Chondrocyte (in vitro differentiated cells): ENCODE measurements at regions not wholly inside any gene's neighbourhood (a gene's known extent, or its start where the extent isn't known, plus 50 kb on each side); places are given as distances from the start of the nearest gene placed in this dataset.
A peak's percentile ranks its signal among the peaks of the same experiment; 100 is the strongest.

Experiments used
- DNase-seq: peaks from one replicate; pipeline ENCODE4 v3.0.0; 2021; ENCODE audit warnings: mixed read lengths, low spot score
- H3K27ac Mint-ChIP-seq: one replicate; pipeline ENCODE4 v1.8.0; 2021; ENCODE audit warnings: mild to moderate bottlenecking, moderate library complexity, mixed read lengths; ENCODE audit not compliant: unreplicated experiment
- H3K27me3 Mint-ChIP-seq: 2 replicates; pipeline ENCODE4 v1.8.0; 2021; ENCODE audit warnings: low read depth, mixed read lengths
- H3K36me3 Mint-ChIP-seq: 2 replicates; pipeline ENCODE4 v1.8.0; 2021; ENCODE audit warnings: low read depth, mixed read lengths
- H3K4me1 Mint-ChIP-seq: 2 replicates; pipeline ENCODE4 v1.8.0; 2021; ENCODE audit warnings: low read depth, mild to moderate bottlenecking, mixed read lengths
- H3K4me3 Mint-ChIP-seq: one replicate; pipeline ENCODE4 v1.8.0; 2021; ENCODE audit warnings: mild to moderate bottlenecking, moderate library complexity, mixed read lengths; ENCODE audit not compliant: unreplicated experiment
- H3K9me3 Mint-ChIP-seq: 2 replicates; pipeline ENCODE4 v1.8.0; 2021; ENCODE audit warnings: low read depth, mixed read lengths
- CTCF ChIP-seq: fragments of 200-600 bp; sonication (generic); IDR thresholded peaks from 2 replicates; pipeline ENCODE4 v1.5.0; 2021; ENCODE audit warnings: antibody characterized with exemption, mild to moderate bottlenecking, moderate library complexity

GRCh38 chr10:75295868-75296441 lies 60.2 kb upstream of the COMTD1 start:
- peaks cover 10% of the 10 kb centered on the region for H3K4me1 Mint-ChIP-seq
- no peak for DNase-seq
- H3K36me3 Mint-ChIP-seq, result peaks cover 2% of the 10 kb centered on the region
- H3K27me3 Mint-ChIP-seq, result peaks cover 3% of the 10 kb centered on the region
- H3K4me3 Mint-ChIP-seq, result no peak overlapping the region
- no peaks in the 10 kb centered on the region for H3K9me3 Mint-ChIP-seq
- TF ChIP-seq CTCF, result no peak
- H3K27ac Mint-ChIP-seq, result no peak overlapping the region

GRCh38 chr10:75294866-75295701 lies 59.3 kb upstream of the COMTD1 start:
- no peak for DNase-seq
- peak overlapping the region; percentile 88 for H3K27ac Mint-ChIP-seq
- H3K36me3 Mint-ChIP-seq, result peaks cover 2% of the 10 kb centered on the region
- peaks cover 6% of the 10 kb centered on the region for H3K9me3 Mint-ChIP-seq
- TF ChIP-seq CTCF, result peak; percentile 70
- H3K4me1 Mint-ChIP-seq, result peaks cover 10% of the 10 kb centered on the region
- H3K4me3 Mint-ChIP-seq, result peak overlapping the region; percentile 68
- peaks cover 3% of the 10 kb centered on the region for H3K27me3 Mint-ChIP-seq

GRCh38 chr10:75294518-75294865 lies 58.7 kb upstream of the COMTD1 start:
- no peak for DNase-seq
- peaks cover 10% of the 10 kb centered on the region for H3K4me1 Mint-ChIP-seq
- H3K36me3 Mint-ChIP-seq, result peaks cover 2% of the 10 kb centered on the region
- peaks cover 6% of the 10 kb centered on the region for H3K9me3 Mint-ChIP-seq
- H3K27ac Mint-ChIP-seq, result peak overlapping the region; percentile 88
- TF ChIP-seq CTCF, result no peak
- peaks cover 3% of the 10 kb centered on the region for H3K27me3 Mint-ChIP-seq
- H3K4me3 Mint-ChIP-seq, result peak overlapping the region; percentile 68

- H3K27me3 Mint-ChIP-seq, result peaks cover 3% of the 10 kb centered on the region
- DNase-seq, result no peak
- H3K9me3 Mint-ChIP-seq, result peaks cover 6% of the 10 kb centered on the region
- peak overlapping the region; percentile 68 for H3K4me3 Mint-ChIP-seq
- peak overlapping the region; percentile 88 for H3K27ac Mint-ChIP-seq
- TF ChIP-seq CTCF, result no peak
- peaks cover 2% of the 10 kb centered on the region for H3K36me3 Mint-ChIP-seq
- peaks cover 10% of the 10 kb centered on the region for H3K4me1 Mint-ChIP-seq
These were observed 58.3 kb upstream of the COMTD1 start for GRCh38 chr10:75294031-75294437.

GRCh38 chr10:75293446-75293820 lies 57.7 kb upstream of the COMTD1 start:
- Mint-ChIP-seq H3K4me1 (peaks cover 10% of the 10 kb centered on the region), H3K27me3 (peaks cover 3% of the 10 kb centered on the region), H3K27ac (no peak overlapping the region), H3K9me3 (peaks cover 6% of the 10 kb centered on the region), H3K36me3 (peaks cover 2% of the 10 kb centered on the region), H3K4me3 (no peak overlapping the region)
- no peak for DNase-seq
- TF ChIP-seq CTCF, result no peak
